Keratinocyte (primary cell): ENCODE measurements at regions not wholly inside any gene's neighbourhood (a gene's known extent, or its start where the extent isn't known, plus 50 kb on each side); places are given as distances from the start of the nearest gene placed in this dataset.

Source experiments
- EZH2 ChIP-seq: IDR thresholded peaks from one replicate; pipeline ENCODE4 v1.6.1; 2012; ENCODE audit warnings: inconsistent platforms, mild to moderate bottlenecking, low read length, moderate library complexity
- TF ChIP-seq, protein P1 (sequence below), 3 experiments: IDR thresholded peaks in 1 of 3; conservative IDR thresholded peaks in 1 of 3; optimal IDR thresholded peaks in 1 of 3; 2 replicates in 2 of 3; 3 replicates in 1 of 3; pipeline versions ENCODE3 to v1.5.1; 2011; ENCODE audit warnings: low read length in 3 of 3, mild to moderate bottlenecking in 3 of 3, moderate library complexity in 2 of 3, control low read depth in 1 of 3, inconsistent platforms in 1 of 3; ENCODE audit not compliant: insufficient read depth in 2 of 3; ENCODE audit errors: extremely low read depth in 1 of 3

DNA sequence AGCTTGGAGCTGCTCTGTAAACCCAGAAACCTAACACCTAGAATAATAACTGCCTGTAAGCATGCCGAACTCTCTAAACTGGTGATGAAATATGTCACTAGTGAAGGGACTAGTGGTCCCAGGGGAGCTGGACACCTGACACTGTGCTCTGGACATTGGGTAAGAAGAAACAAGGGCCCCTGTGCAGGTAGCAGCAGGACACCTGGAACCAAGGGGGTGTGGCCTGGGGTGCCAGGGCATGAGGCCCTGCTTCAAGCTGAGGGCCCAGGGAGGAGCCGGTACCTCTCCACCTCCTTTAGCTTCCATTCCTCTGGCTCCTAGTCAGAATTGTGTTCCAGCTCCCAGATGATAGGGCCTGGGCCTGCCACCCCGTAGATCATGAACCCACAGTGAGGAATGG is 263.2 kb downstream of the OGFRL1 start:
- TF ChIP-seq EZH2, result no peak
- TF ChIP-seq, protein P1, sequence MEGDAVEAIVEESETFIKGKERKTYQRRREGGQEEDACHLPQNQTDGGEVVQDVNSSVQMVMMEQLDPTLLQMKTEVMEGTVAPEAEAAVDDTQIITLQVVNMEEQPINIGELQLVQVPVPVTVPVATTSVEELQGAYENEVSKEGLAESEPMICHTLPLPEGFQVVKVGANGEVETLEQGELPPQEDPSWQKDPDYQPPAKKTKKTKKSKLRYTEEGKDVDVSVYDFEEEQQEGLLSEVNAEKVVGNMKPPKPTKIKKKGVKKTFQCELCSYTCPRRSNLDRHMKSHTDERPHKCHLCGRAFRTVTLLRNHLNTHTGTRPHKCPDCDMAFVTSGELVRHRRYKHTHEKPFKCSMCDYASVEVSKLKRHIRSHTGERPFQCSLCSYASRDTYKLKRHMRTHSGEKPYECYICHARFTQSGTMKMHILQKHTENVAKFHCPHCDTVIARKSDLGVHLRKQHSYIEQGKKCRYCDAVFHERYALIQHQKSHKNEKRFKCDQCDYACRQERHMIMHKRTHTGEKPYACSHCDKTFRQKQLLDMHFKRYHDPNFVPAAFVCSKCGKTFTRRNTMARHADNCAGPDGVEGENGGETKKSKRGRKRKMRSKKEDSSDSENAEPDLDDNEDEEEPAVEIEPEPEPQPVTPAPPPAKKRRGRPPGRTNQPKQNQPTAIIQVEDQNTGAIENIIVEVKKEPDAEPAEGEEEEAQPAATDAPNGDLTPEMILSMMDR (optimal IDR thresholded peaks at IDR 0.05 in 1 of 3, IDR thresholded peaks at IDR 0.05 in 1 of 3, conservative IDR thresholded peaks at IDR 0.05 in 1 of 3; ENCODE audit: extremely low read depth in 1 of 3, insufficient read depth in 2 of 3, low read length in 3 of 3), result no peak
